Prostate gland (tissue), 2 donors: ENCODE measurements at regions not wholly inside any gene's neighbourhood (a gene's known extent, or its start where the extent isn't known, plus 50 kb on each side); places are given as distances from the start of the nearest gene placed in this dataset.

ENCODE experiments used
- DNase-seq: peaks from one replicate; pipeline ENCODE4 v3.0.0-alpha.2; 2019; ENCODE audit warnings: low spot score
- H3K27ac ChIP-seq, 2 donors: fragments of 200-600 bp; sonication (generic); 2 replicates each; pipeline ENCODE4 v1.5.1; 2017 to 2019
- H3K27me3 ChIP-seq: fragments of 200-600 bp; sonication (generic); replicated peaks from 2 replicates; pipeline ENCODE4 v1.5.1; 2019; ENCODE audit not compliant: insufficient read depth
- H3K36me3 ChIP-seq, 2 donors: fragments of 200-600 bp; sonication (generic); 1 replicate in 1 of 2; 2 replicates in 1 of 2; pipeline versions ENCODE4 v1.5.1 to v1.8.1; 2017 to 2019
- H3K4me1 ChIP-seq: fragments of 200-600 bp; sonication (generic); replicated peaks from 2 replicates; pipeline ENCODE4 v1.5.1; 2019
- H3K4me3 ChIP-seq, 2 donors: fragments of 200-600 bp; sonication (generic); 2 replicates each; pipeline ENCODE4 v1.5.1; 2017 to 2019
- H3K9me3 ChIP-seq: fragments of 200-600 bp; sonication (generic); 2 replicates; pipeline ENCODE4 v1.5.1; 2017
- POLR2A ChIP-seq: fragments of 450-650 bp; IDR thresholded peaks from one replicate; pipeline ENCODE4 v1.6.1; 2016; ENCODE audit warnings: antibody characterized with exemption, mild to moderate bottlenecking
- POLR2AphosphoS5 ChIP-seq: sonication (generic); formaldehyde crosslinking; IDR thresholded peaks from one replicate; pipeline ENCODE4 v1.6.1; 2017; ENCODE audit warnings: antibody characterized with exemption
- whole genome bisulfite sequencing: methylation state at CpG from one replicate; pipeline ENCODE4 v1.1.5; 2018; 5-methylcytosine and 5-hydroxymethylcytosine counted together
- intact Hi-C: fragments of 100-400 bp; cut with DNase I; formaldehyde crosslinking; loops from one replicate; pipeline ENCODE4 v1.14.2; 2022
- TF ChIP-seq, protein P1 (sequence below), 4 experiments: fragments of 200-600 bp in 2 of 4; fragments of 450-650 bp in 2 of 4; sonication (generic) in 2 of 4; IDR thresholded peaks; 1 replicate in 3 of 4; 2 replicates in 1 of 4; pipeline ENCODE4 v1.5.1; 2016 to 2019; ENCODE audit warnings: antibody characterized with exemption in 4 of 4, mild to moderate bottlenecking in 2 of 4, moderate library complexity in 2 of 4

DNA sequence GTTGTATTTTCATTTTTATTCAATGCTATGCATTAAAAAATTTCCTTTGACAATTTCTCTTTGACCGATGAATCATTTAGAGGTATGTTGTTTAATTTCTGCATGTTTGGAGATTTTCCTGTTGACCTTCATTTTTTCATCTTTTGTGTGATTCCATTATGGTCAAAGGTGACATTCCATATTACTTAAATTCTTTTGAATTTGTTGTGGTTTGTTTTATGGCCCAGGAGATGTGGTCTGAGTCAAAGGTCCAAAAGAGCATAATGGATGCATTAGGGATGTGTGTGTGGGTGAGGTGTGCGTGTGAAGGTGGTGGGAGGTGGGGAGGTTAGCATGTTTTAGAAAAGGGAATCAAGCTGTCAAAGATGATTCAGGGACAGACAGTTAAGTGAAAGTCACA lies 76.0 kb upstream of the GIMD1 start:
- no peaks in the 10 kb centered on the region for H3K4me1 ChIP-seq
- intact Hi-C loops, result no loop called here

DNA sequence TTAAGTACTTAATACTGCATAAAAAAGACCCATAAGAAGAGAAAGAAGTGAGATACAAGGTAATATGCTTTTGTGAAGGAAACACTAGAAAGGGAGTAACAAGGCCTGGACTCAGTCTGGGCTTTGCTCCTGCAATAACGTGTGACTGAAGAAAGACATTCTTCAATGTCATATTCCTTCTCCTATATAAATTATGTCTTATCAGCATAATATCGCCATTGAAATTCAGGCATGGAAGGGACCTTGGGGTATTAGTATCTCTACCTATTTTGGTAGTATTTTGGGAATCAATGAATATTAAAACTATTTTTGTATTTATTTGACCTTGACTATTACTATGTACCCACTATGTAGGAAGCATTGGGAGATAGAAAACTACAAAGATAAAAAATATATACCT lies 62.2 kb upstream of the GIMD1 start:
- Histone ChIP-seq H3K27me3 (no peaks in the 10 kb centered on the region), H3K4me1 (no peaks in the 10 kb centered on the region), H3K36me3 (no peaks in the 10 kb centered on the region), H3K4me3 (no peak overlapping the region), H3K9me3 (no peaks in the 10 kb centered on the region), H3K27ac (no peak overlapping the region)
- 93% methylated on average over 2 of the region's 2 CpGs for WGBS
- DNase-seq, result no peak
- TF ChIP-seq POLR2A (no peak), POLR2AphosphoS5 (no peak)
- TF ChIP-seq, protein P1, sequence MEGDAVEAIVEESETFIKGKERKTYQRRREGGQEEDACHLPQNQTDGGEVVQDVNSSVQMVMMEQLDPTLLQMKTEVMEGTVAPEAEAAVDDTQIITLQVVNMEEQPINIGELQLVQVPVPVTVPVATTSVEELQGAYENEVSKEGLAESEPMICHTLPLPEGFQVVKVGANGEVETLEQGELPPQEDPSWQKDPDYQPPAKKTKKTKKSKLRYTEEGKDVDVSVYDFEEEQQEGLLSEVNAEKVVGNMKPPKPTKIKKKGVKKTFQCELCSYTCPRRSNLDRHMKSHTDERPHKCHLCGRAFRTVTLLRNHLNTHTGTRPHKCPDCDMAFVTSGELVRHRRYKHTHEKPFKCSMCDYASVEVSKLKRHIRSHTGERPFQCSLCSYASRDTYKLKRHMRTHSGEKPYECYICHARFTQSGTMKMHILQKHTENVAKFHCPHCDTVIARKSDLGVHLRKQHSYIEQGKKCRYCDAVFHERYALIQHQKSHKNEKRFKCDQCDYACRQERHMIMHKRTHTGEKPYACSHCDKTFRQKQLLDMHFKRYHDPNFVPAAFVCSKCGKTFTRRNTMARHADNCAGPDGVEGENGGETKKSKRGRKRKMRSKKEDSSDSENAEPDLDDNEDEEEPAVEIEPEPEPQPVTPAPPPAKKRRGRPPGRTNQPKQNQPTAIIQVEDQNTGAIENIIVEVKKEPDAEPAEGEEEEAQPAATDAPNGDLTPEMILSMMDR (IDR thresholded peaks at IDR 0.05), result no peak
- intact Hi-C loops, result no loop called here

More for the DNA sequence above, 76.0 kb upstream of the GIMD1 start:
- DNase-seq, result no peak
- H3K27me3 ChIP-seq, result no peaks in the 10 kb centered on the region
- no peak overlapping the region for H3K4me3 ChIP-seq
- TF ChIP-seq, protein P1 (IDR thresholded peaks at IDR 0.05), result no peak
- no peak for TF ChIP-seq POLR2A
- no peak for TF ChIP-seq POLR2AphosphoS5
- H3K36me3 ChIP-seq, result no peaks in the 10 kb centered on the region
- no peaks in the 10 kb centered on the region for H3K9me3 ChIP-seq
- WGBS, result 79% methylated on average over 2 of the region's 2 CpGs
- no peak overlapping the region for H3K27ac ChIP-seq

DNA sequence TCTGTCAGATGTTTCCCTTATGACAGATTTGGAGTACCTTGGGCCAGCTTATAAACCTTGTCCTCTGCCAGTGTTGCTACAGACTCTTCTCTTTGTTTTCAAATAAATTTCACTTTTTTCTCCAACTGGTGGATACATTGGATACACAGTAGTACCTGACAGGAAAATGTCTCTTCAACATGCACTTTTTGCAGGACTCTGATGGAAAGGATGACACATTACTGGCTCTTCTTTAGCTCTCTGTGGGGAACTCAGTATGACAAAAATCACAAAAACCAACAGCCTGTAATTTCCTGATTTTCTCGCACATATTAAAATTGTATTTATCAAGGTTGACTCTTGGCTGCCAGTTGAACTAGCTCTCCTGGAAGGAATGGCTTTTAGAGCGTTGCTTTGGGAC lies 61.3 kb upstream of the GIMD1 start:
- H3K36me3 ChIP-seq, result no peaks in the 10 kb centered on the region
- no peak overlapping the region for H3K27ac ChIP-seq
- no peak overlapping the region for H3K4me3 ChIP-seq
- DNase-seq, result no peak
- no peak for TF ChIP-seq POLR2AphosphoS5
- no peak for TF ChIP-seq POLR2A
- WGBS, result 90% methylated on average over 2 of the region's 2 CpGs
- no peaks in the 10 kb centered on the region for H3K9me3 ChIP-seq
- intact Hi-C loops, result no loop called here
- H3K4me1 ChIP-seq, result no peaks in the 10 kb centered on the region
- H3K27me3 ChIP-seq, result no peaks in the 10 kb centered on the region

DNA sequence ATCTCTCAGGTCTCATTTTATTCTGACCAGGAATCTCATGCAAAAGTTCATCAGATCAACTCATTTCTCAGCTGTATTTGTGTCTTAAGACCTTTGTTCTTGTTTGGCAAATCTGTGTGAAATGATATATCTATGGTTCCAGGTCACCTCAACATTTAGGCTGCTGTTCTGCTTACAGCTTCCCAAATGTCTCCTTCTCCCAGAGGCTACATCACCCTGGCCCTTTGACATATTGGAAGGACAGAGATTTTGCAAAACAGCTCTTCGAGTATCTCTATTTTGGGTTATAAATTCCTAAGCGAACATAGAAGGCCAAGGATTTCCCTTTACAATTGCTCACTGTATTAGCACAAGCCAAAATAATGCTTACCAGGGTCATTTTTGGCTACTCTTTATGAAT lies 57.5 kb upstream of the GIMD1 start:
- 40% methylated on average over 2 of the region's 2 CpGs for WGBS
- H3K4me3 ChIP-seq, result no peak overlapping the region
- H3K27ac ChIP-seq, result no peak overlapping the region
- H3K36me3 ChIP-seq, result no peaks in the 10 kb centered on the region
- intact Hi-C loops, result no loop called here
- no peaks in the 10 kb centered on the region for H3K27me3 ChIP-seq
- no peaks in the 10 kb centered on the region for H3K9me3 ChIP-seq
- TF ChIP-seq POLR2AphosphoS5, result no peak
- TF ChIP-seq, protein P1 (IDR thresholded peaks at IDR 0.05), result no peak
- TF ChIP-seq POLR2A, result no peak
- DNase-seq, result no peak
- H3K4me1 ChIP-seq, result no peaks in the 10 kb centered on the region

DNA sequence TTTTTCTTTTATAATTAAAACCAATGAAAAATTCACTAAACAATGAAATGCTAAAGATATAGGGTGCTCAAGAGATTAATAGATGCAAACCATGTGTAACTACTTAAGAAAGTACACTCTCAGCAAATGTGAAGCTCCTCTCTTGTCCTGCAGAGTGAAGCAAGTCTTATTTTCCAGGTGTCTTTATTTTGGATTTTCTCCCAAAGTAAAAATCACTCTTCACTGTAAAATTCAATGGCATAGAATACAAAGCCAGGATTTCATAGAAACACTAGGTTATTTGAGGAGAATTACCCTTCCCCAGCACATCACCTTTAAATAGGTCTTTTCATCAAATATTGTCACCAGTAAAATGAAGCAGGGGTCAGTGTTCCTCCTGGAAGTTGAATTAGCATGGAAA lies 57.0 kb upstream of the GIMD1 start:
- DNase-seq, result no peak
- Histone ChIP-seq H3K27me3 (no peaks in the 10 kb centered on the region), H3K4me3 (no peak overlapping the region), H3K4me1 (no peaks in the 10 kb centered on the region), H3K27ac (no peak overlapping the region), H3K36me3 (no peaks in the 10 kb centered on the region), H3K9me3 (no peaks in the 10 kb centered on the region)
- TF ChIP-seq POLR2AphosphoS5 (no peak), POLR2A (no peak)
- TF ChIP-seq, protein P1 (IDR thresholded peaks at IDR 0.05), result no peak
- intact Hi-C loops, result no loop called here
